Stimulated activated CD8-positive, alpha-beta memory T cell treated with anti-CD3 and anti-CD28 coated beads, Interleukin-15, amount 100 ng/mL, for 48 hours (primary cell): ENCODE measurements at regions not wholly inside any gene's neighbourhood (a gene's known extent, or its start where the extent isn't known, plus 50 kb on each side); places are given as distances from the start of the nearest gene placed in this dataset.

Experiments used
- DNase-seq, 2 donors: peaks; one replicate each; pipeline ENCODE4 v3.0.0-alpha.2; 2020; ENCODE audit warnings: low read depth in 2 of 2

DNA sequence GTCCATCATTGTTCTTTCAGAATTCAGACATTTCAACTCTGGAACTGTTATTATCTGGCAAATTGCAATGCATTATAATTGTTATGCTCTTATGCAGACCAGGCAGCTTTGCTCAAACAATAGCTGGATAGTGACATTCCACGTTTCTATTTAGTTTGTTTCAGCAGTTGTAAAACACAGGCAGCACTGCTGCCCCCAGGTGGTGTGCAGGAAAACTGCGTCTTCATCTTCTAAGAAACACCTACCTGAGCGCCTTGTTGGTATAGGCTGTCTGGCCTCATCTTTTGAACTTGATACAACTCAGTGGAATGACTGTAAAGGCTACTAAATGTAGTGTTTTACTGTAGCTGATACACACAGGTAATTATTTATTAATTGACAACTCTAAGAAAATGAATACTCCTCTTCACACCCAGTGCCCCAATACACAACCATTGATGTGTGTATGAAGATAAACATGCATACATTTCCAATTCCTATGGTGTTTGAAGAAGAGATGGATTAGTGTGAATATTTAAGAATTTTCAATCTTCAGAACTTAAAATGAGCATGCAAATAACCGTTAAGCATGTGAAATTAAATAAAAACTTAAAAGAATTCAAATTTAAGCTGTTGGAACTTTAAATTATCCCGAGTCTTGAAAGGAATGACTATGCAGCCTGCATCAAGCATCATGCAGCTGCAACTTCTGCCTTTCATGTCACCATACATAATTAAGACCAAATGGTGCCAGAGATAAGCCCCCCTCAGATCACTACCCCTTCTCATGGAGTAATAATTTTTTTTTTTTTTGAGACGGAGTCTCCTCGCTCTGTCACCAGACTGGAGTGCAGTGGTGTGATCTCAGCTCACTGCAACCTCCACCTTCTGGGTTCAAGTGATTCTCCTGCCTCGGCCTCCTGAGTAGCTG, 85.6 kb downstream of the CD8B2 start:
- no peak for DNase-seq

DNA sequence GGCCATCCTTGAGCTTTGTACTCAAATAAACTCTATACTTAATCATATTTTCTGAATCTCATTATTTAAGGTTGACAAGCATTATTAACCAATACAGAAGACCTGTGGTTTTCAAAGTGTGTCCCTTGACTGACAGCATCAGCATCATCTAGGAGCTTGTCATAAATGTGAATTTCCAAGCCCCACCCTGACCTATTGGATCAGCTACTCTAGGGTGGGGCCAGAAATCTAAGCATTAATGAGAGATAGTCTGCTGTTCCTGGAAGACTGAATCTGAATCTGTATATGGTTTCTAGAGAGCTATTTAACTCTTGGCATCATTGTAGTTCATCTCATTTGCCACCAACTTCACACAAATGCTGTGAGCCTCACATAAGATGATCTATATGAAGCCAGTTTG, 86.6 kb downstream of the CD8B2 start:
- no peak for DNase-seq

DNA sequence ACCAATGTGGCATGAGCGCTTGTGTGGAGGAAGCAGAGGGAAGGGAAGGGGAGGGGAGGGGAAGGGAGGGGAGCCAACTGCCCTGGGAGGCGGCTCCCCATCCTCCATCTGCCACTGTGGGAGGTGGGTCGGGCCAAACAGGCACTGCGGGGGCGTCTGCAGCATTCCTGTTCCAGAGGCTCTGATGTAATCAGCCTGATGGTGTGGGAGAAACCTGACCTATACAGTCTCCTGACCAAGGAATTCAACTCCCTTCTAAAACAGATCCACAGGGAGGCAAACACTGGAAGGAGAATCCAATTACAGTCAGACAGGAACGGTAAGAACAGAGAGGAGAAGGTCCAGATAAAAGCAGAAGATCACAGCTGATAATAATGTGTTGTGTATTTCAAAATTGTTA, 88.8 kb downstream of the CD8B2 start:
- no peak for DNase-seq

DNA sequence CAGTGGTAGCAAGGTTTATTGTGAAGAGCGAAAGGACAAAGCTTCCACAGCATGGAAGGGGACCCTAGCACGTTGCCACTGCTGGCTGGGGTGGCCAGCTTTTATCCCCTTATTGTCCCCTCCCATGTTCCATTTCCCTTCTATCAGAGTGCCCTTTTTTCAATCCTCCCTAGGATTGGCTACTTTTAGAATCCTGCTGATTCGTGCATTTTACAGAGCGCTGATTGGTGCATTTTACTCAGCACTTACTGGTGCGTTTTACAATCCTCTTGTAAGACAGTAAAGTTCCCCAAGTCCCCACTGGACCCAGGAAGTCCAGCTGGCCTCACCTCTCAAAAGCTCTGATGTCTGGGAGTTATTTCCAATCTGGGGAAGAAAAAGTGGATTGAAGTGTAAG, 90.1 kb downstream of the CD8B2 start:
- no peak for DNase-seq

DNA sequence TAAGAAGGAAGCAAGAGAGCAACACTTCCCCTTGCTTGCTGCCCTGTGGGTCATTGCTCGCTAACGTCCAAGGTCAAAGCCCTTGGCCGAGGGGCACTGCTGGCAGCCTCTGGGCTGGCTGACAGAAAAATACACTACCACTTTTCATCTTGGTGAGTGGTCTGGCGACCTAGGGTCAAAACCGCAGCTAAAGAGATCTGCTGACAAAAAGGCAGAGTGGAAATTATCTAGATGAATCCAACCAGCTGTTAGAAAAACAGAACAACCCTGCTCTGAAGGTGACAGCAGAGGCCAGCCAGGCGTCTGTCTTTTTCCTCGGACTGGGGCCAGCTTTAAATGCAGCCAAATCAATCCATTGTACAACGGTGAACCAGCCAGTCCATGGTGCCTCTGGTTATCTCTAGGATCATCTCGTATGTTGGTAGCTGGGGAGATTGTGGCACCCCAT, 92.6 kb downstream of the CD8B2 start:
- DNase-seq: no peak

DNA sequence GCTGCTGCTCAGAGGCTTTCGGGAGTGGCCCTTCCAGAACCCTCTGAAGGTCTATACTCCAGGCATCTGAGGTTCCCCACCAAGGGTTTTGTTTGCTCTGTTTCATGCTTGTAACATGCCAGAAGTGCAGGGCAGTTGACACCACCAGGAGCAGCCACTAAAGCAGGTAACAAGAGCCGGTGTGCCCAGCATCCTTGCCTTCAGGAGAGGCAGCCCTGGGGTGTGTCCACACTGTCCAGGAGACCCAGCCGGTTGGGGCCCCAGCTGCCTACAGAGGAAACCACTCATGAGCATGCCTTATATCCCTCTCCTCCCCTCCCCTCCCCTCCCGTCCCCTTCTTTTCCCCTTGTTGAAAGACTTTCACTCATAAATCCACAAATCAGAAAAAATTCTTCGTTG, 93.1 kb downstream of the CD8B2 start:
- no peak for DNase-seq

DNA sequence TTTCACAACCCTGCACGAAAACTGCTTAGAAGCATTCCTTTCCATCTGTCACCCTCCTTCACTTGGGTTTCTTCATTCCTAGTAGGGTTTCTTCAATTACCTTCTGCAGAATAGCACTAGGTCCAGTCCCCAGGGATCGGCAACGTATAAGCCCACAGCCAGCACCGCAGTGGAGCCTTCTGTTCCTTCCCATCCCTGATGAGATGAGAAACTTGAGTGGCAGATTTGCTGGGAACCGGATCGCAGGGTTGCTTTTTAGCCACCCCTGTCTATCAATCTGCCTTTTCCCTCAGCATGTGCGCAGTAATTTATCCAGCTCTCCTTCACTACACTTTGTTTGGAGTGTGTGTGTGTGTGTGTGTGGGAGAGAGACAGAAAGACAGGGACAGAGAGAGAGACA, 94.2 kb downstream of the CD8B2 start:
- DNase-seq: no peak

DNA sequence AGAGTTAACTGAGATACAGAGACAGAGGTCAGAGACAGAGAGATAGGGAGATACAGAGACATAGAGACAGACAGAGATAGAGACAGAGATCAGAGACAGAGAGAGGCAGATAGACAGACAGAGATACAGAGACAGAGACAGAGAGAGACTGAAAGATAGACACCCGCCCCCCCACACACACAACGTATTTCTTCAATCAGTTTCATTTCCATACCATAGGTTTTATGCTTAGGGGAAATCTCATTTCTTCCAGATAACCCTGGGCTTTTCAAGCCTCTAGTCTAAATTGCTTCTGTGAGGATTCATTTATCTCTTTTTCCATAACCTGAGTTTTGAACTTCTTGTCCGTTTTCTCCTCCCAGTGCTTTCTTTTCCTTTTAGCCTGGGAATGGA, 94.6 kb downstream of the CD8B2 start:
- DNase-seq: no peak

DNA sequence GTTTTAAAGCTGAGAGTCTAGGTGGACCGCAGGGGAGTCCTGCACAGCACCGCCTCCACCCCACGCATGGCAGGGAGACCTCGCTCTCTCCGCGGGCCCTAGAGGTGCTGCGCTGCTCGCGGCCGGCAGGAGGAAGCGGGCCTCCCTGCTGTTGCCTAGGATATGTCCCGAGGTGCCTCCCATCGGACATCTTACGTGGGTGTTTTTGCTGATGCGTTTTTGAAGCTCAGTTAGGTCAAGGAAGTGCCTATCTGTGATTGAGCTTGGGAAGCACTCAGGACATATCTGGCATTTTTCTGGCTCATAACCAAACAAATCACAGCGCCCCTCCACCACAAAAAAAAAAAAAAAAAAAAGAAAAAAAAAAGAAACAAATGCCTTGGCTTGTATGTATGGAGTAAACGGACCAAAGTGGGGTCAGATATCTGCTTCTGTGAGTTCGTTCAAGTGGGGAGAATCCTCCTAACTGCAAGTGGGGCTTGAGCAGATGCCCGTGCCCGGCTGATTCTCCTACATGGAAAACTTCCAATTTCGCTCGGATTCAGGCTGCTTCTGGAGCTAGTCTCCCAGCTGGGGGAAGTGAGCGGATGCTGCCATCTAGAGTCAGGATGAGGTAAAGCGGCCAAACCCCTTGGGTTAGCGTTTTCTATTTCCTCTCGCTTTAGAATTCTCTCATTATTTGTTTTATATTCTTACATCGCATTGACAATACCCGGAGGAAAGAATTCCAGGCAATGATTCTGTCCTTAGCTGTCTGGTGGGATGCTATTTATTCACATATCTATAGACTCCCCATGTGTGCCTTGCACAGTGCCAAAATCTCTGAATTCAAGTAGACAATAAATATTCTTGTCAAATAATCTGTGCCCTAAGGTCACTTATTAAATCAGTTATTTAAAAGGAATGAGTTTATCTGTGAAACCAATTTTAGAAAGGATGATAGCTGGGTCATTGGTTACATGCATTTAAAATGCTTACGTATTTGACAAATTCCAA, 95.3 kb downstream of the CD8B2 start:
- DNase-seq: peak; percentile 28 to 29

DNA sequence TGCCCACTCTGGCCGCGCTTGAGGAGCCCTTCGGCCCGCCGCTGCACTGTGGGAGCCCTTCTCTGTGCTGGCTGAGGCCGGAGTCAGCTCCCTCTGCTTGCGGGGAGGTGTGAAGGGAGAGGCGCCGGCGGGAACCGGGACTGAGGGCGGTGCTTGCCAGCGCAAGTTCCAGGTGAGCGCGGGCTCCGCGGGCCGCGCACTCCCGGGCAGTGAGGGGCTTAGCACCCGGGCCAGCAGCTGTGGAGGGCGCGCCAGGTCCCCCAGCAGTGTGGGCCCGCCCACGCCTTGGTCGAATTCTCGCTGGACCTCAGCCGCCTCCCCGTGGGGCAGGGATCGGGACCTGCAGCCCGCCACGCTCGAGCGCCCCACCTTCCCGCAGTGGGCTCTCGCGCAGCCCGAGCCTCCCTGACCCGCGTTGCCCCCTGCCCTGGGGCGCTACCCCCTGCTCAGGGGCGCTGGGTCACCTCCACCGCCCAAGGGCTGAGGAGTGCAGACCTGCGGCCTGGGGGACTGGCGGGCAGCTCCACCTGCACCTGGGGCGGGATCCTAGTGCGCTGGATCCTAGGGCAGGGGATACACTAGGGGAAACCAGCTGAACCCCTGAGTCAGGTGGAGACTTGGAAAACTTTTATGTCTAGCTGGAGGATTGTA, 97.3 kb downstream of the CD8B2 start:
- no peak for DNase-seq

DNA sequence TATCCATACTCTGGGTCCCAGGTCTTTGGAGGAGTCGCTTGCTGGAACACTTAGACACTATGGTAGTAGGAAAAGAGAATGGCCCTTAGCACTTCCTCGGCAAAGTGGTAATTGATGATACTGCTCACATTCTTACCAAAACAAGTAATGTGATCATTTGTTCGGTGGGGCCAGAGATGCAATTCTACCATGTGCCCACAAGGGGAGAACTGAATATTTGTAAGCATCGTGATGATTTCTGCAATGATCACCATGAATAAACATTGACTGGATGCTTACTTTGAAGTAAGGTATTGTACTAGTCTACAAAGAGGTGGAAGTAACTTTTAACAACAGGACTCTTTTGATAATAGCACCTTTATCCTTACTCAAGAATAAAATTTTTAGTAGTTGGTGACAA, 109.7 kb downstream of the CD8B2 start:
- DNase-seq: no peak

DNA sequence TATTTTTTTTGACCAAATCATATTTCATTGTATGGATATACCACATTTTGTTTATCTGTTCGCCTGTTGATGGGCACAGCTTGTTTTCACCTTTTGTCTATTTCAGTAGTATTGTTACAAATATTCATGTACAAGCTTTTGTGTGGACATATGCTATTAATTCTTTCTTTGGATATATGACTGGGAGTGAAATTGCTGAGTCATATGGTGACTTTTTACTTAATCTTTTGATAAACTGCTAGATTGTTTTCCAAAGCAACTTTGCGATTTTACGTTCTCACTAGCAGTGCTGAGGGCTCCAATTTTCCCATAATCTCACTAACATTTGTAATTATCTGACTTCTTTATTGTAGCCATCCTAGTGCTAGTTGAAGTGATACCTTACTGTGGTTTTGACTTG, 112.4 kb downstream of the CD8B2 start:
- DNase-seq: no peak

DNA sequence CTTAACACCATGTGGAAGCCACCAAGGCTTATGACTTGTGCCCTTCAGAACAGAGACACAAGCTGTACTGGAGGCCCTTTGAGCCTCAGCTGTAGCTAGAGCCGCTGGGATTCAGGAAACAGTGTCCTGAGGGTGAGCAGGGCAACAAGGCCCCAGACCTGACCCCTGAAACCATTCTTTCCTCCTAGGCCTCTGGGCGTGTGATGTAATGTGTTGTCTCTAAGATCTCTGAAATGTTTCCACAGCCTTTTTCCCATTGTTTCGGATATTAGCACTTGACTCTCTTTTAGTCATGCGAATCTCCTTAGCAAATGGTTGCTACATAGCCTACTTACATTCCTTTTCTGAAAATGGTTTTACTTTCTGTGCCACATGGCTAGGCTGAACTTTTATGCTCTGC, 114.9 kb downstream of the CD8B2 start:
- DNase-seq: no peak

DNA sequence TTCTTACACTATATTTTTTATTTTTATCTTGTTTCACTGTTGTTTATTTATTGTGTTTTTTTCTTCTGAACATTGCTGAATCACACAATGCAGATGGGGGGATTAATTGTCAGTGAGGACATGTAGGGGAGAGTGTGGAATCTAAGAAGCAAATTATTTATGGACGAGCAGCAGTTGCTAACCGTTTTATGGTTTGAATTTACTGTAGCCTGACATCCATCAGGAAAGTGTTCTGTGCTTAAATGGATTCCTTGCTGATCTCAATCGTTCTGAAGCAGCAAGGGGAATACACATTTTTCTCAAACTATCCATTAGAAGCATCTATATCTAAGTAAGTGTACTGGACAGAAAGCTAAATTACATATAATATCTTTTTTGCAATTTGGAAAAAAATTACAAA, 119.5 kb downstream of the CD8B2 start:
- no peak for DNase-seq

DNA sequence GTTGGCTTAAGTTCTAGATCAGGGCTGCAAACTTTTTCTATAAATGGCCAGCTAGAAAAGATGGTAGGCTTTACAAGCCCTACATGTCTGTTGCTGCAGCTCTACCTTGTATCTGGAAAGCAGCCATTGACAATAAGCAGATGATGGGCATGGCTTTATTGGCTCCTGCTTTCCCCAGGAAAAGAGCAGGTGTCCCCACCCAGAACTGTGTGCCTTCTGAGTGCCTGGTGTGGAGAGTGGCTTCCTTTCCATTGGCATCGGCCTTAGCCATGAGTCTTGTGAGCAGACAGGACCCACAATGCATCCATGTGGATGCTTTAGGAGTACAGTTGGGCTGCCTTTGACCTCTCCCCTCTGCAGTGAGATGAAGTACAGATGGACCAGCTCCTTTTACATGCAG, 120.2 kb downstream of the CD8B2 start:
- no peak for DNase-seq

DNA sequence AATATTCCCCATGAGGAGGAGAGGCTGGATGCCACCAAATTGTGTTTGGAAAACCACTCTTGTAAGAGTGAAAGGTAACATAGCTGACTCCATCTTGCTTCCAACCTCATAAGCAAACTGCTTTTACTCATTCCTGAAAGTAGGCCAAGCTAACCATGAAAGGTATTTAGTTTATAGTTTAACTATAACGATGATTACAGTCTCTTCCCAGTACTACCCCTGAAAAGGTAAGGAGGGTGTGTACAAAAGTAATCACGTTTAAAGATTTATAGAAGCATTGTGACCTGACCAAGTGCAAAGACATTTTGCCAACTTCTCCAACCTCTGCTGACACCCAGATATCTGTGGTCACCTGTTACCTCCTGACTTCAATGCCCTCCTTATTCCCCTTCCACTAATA, 122.6 kb downstream of the CD8B2 start:
- DNase-seq: no peak

DNA sequence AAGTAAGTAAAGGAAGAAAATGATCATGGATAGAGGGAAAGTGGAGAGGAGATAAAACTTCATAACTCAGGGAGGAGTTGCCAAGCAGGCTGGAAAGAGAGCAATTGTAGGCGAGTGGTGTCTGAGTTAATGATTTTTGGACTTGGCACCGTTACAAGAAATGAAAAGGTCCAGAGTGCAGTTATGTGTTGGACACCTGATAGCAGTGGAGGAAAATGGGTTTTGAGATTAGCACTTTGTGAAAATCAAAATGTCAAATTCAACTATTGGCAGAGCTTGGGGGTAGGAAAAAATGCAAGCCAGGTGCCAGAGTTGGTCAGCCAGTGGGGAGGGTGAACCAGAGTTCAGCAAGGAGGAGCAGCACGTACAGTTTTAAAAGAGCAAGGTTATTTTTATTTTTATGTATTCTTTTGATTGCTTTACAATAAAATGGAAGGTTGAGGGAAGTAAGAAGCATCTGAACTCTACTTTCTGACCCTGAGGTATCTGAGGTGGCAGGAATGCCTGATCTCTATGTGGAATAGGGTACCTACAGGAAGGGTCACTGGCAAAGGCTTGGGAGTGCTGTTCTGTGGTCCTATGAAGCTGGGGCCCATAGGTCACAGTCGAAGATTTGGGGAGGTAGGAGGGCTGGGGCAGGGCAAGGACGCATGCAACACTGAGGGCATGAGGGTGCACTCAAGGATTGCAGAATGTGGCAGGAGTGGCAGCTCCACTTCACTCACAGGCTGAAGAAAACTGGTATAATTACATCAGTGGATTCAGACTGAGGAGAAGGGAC, 127.5 kb downstream of the CD8B2 start:
- DNase-seq: no peak

DNA sequence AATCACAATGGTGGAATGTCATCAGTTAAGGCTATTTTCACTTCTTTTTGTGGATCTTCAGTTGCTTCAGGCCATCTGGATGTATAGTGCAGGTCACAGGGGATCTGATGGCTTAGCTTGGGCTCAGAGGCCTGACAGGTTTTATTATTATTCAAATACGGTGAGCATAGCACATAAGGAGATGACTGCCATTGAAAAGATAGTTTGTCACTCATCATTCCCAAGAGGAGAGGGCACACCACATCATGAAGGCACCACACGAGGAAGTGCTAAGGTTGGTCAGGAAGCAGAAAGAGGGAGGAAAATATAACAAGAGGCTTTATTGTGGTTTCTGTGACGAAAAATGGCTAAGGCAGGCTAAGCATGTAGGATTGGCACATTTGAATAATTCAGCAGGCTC, 131.4 kb downstream of the CD8B2 start:
- DNase-seq: no peak

DNA sequence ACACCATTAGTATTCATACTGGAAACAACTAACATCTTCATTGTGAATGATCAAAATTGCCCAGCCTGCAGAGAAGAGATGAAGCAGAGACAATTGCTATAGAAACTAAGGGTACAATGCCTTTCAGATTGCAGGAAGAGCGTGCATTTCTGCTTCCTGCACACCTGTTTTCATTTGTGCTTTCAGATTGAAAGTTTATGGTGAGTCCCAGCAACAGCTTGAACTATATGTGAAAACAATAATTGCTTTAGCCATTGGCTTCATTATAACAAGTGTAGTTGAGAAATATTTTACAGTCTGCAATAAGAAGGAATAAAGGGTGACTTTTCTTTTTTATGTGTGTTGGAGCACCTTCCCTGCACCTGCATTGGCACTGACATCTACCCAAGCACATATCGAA, 136.3 kb downstream of the CD8B2 start:
- no peak for DNase-seq

DNA sequence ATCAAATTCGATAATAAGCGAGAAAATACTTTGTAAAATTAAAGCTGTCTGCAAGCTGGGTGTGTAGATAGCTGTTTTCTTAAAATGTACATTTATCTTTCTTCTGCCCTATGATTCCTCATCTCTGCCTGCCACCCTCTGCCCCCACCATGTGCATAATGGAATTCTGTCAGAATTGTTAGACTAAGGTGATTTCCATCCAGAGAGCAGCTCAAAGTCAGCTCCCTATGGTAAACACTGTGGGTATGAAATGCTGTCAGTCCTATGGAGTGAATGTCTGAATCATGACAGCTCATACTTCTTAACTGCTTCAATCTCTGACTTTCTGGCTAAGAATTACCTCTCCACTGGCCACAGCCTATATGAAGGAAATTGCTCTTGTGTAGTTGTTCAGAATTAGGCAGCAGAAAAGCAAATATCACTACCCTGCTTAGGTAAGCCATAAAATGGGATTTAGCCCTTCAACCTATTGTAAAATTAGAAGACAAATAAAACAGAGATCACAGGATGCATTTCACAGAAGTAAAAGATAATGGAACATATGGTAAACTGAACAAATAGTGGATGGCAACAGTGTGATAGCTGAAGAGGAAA, 137.7 kb downstream of the CD8B2 start:
- DNase-seq: no peak

DNA sequence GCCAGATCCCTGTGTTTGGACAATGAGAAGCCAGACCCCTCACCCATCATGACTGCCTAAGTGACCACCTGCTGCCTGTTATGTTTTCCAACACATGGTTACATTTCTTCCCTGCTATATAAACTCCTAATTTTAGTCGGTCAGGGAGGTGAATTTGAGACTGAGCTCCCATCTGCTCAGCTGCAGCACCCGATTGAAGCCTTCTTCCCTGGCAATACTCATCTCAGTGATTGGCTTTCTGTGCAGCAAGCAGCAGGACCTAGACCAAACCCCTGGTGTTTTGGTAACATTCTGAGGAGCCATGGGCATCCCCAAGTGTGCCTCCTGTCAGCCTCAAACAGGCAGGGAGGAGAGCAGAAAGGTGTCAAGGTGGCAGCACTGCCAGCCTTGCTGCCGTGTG, 141.2 kb downstream of the CD8B2 start:
- DNase-seq: no peak
